Gastroesophageal sphincter (tissue), 4 donors: ENCODE measurements at regions not wholly inside any gene's neighbourhood (a gene's known extent, or its start where the extent isn't known, plus 50 kb on each side); places are given as distances from the start of the nearest gene placed in this dataset.

ENCODE experiments used
- ATAC-seq: fragments of 150-250 bp; one replicate; pipeline ENCODE4 v1.9.1; 2016; ENCODE audit warnings: mild to moderate bottlenecking, moderate library complexity
- H3K27ac ChIP-seq, 4 donors: fragments of 200-600 bp; sonication (generic) in 3 of 4; 1 replicate in 3 of 4; 2 replicates in 1 of 4; pipeline ENCODE4 v1.5.1; 2016 to 2019
- H3K27me3 ChIP-seq: fragments of 200-600 bp; sonication (generic); one replicate; pipeline ENCODE4 v1.5.1; 2019
- H3K36me3 ChIP-seq, 2 donors: fragments of 200-600 bp; sonication (generic); one replicate each; pipeline ENCODE4 v1.5.1; 2019; ENCODE audit warnings: control low read depth in 1 of 2
- H3K4me1 ChIP-seq, 3 donors: fragments of 200-600 bp; sonication (generic); 1 replicate in 2 of 3; 2 replicates in 1 of 3; pipeline ENCODE4 v1.5.1; 2016 to 2019; ENCODE audit warnings: control low read depth in 2 of 3
- H3K4me3 ChIP-seq, 2 donors: fragments of 200-600 bp; sonication (generic); one replicate each; pipeline ENCODE4 v1.5.1; 2019; ENCODE audit warnings: mild to moderate bottlenecking in 1 of 2, moderate library complexity in 1 of 2
- H3K9me3 ChIP-seq, 3 donors: fragments of 200-600 bp; sonication (generic); one replicate each; pipeline ENCODE4 v1.5.1; 2017 to 2019; ENCODE audit warnings: control low read depth in 2 of 3
- CTCF ChIP-seq, 4 experiments: fragments of 200-600 bp in 2 of 4; fragments of 450-650 bp in 2 of 4; sonication (generic) in 1 of 4; IDR thresholded peaks; one replicate each; pipeline ENCODE4 v1.5.1; 2017 to 2019; ENCODE audit warnings: antibody characterized with exemption in 4 of 4, mild to moderate bottlenecking in 2 of 4, moderate library complexity in 2 of 4
- EP300 ChIP-seq: sonication (generic); formaldehyde crosslinking; IDR thresholded peaks from one replicate; pipeline ENCODE4 v1.6.1; 2017; ENCODE audit warnings: antibody characterized with exemption, mild to moderate bottlenecking
- POLR2A ChIP-seq, 2 donors: fragments of 450-650 bp; IDR thresholded peaks; one replicate each; pipeline ENCODE4 v1.6.1; 2017; ENCODE audit warnings: antibody characterized with exemption in 2 of 2, mild to moderate bottlenecking in 2 of 2, moderate library complexity in 1 of 2
- POLR2AphosphoS5 ChIP-seq: sonication (generic); formaldehyde crosslinking; IDR thresholded peaks from one replicate; pipeline ENCODE4 v1.6.1; 2017; ENCODE audit warnings: antibody characterized with exemption
- WGBS, 2 donors: methylation state at CpG; one replicate each; pipeline ENCODE4 v1.1.5; 2018; ENCODE audit warnings: low coverage in 1 of 2; 5-methylcytosine and 5-hydroxymethylcytosine counted together

DNA sequence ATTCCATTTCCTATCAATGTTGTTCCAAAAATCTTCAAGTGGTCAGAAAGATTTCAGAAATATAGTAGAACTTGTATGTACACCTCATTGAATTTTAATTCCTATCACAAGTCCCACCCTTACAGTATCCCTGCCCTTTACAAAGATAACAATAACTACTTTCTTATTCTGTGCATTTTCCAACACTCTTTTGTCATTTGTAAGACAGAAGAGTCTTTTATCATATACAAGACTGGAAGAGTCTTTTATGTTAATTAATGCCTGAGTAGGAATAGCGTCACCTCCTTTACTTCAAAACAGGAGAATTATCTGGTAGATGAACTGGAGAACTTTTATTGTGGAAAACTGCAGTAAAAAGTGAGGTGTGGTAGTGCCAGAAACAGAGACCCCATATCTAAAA, 193.9 kb upstream of the SEMA3C start:
- no peak overlapping the region for H3K27ac ChIP-seq
- H3K4me1 ChIP-seq: peaks cover 0 to 17% (median 0%) of the 10 kb centered on the region in 3 donors
- 100% methylated on average over 1 of the region's 1 CpG for WGBS, 2 donors

GRCh38 chr7:81111781-81112540, 193.1 kb upstream of the SEMA3C start:
- WGBS, 2 donors: 27 to 31% methylated on average over 8 to 11 of the region's 11 CpGs
- Histone ChIP-seq H3K27ac (peak overlapping the region in 2 of 4 donors; percentile 23 to 25), H3K9me3 (no peaks in the 10 kb centered on the region), H3K4me1 (peaks cover 0 to 17% (median 0%) of the 10 kb centered on the region in 3 donors), H3K27me3 (no peaks in the 10 kb centered on the region), H3K4me3 (no peak overlapping the region), H3K36me3 (no peaks in the 10 kb centered on the region)
- no peak for ATAC-seq
- TF ChIP-seq POLR2A (IDR thresholded peaks at IDR 0.05) (no peak), EP300 (no peak), CTCF (IDR thresholded peaks at IDR 0.05) (no peak), POLR2AphosphoS5 (no peak)

More for the DNA sequence above, 193.9 kb upstream of the SEMA3C start:
- no peak overlapping the region for H3K4me3 ChIP-seq
- no peak for ATAC-seq
- H3K27me3 ChIP-seq: no peaks in the 10 kb centered on the region
- TF ChIP-seq POLR2AphosphoS5: no peak
- TF ChIP-seq POLR2A (IDR thresholded peaks at IDR 0.05): no peak
- no peak for TF ChIP-seq CTCF (IDR thresholded peaks at IDR 0.05)
- H3K36me3 ChIP-seq: no peaks in the 10 kb centered on the region
- H3K9me3 ChIP-seq: no peaks in the 10 kb centered on the region

DNA sequence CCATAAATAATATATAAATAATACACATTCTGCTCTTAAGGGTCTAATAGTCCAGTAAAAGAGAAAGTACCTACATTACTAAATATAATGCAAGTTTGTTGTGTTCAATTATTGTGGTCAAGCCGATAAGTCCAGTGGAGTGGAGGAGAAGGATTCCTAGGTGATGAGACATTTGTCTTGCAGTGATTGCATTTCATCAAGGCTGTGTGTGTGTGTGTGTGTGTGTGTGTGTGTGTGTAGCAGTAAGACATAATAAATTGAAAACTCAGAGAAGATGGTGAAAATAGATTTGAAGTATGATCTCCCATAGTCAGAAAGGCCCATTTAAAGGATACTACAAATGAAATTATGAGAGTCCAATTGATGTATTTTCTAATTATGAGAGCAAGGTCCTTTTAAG, 192.5 kb upstream of the SEMA3C start:
- 33 to 38% methylated on average over 1 of the region's 1 CpG for WGBS, 2 donors
- H3K27me3 ChIP-seq: no peaks in the 10 kb centered on the region
- H3K9me3 ChIP-seq: no peaks in the 10 kb centered on the region
- no peak overlapping the region for H3K4me3 ChIP-seq
- TF ChIP-seq POLR2A (IDR thresholded peaks at IDR 0.05): no peak
- TF ChIP-seq CTCF (IDR thresholded peaks at IDR 0.05): no peak
- TF ChIP-seq POLR2AphosphoS5: no peak
- TF ChIP-seq EP300: no peak
- peak overlapping the region in 1 of 4 donors; percentile 25 for H3K27ac ChIP-seq
- ATAC-seq: no peak
- no peaks in the 10 kb centered on the region for H3K36me3 ChIP-seq
- H3K4me1 ChIP-seq: peaks cover 0 to 17% (median 0%) of the 10 kb centered on the region in 3 donors

GRCh38 chr7:81110673-81111072, 191.8 kb upstream of the SEMA3C start:
- no peak for ATAC-seq
- Histone ChIP-seq H3K4me1 (peaks cover 0 to 17% (median 0%) of the 10 kb centered on the region in 3 donors), H3K36me3 (no peaks in the 10 kb centered on the region), H3K27ac (no peak overlapping the region), H3K4me3 (no peak overlapping the region), H3K27me3 (no peaks in the 10 kb centered on the region), H3K9me3 (no peaks in the 10 kb centered on the region)
- 92 to 100% methylated on average over 2 of the region's 2 CpGs for WGBS, 2 donors
- TF ChIP-seq POLR2A (IDR thresholded peaks at IDR 0.05) (no peak), POLR2AphosphoS5 (no peak), CTCF (IDR thresholded peaks at IDR 0.05) (no peak), EP300 (no peak)

DNA sequence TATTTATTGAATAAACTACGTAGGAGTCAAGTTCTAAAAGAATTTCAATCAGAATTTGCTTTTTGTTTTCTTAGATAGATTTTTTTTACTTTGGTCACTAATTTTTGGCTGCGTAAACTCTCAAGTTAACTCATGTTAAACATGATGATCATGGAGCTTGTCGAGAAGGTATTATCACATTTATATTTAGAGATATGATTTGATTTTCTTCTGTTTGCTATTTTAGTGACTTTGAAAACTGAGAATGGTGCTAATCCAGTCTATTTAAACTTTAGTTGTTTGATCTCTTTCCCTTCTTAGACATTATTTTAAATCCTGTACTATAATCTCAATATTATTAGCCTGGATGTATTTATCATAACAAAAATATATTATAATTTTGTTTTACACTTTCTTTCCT, 179.4 kb upstream of the SEMA3C start:
- 72 to 79% methylated on average over 3 of the region's 3 CpGs for WGBS, 2 donors
- no peaks in the 10 kb centered on the region for H3K9me3 ChIP-seq
- H3K27me3 ChIP-seq: no peaks in the 10 kb centered on the region
- TF ChIP-seq POLR2A (IDR thresholded peaks at IDR 0.05) (no peak), EP300 (no peak), CTCF (IDR thresholded peaks at IDR 0.05) (no peak), POLR2AphosphoS5 (no peak)
- H3K27ac ChIP-seq: no peak overlapping the region
- H3K4me1 ChIP-seq: no peaks in the 10 kb centered on the region
- H3K36me3 ChIP-seq: no peaks in the 10 kb centered on the region
- no peak overlapping the region for H3K4me3 ChIP-seq
- no peak for ATAC-seq
